Astrocyte (in vitro differentiated cells and primary cell): ENCODE measurements at regions not wholly inside any gene's neighbourhood (a gene's known extent, or its start where the extent isn't known, plus 50 kb on each side); places are given as distances from the start of the nearest gene placed in this dataset.
A peak's percentile ranks its signal among the peaks of the same experiment; 100 is the strongest.
"Not testable (repeated sequence)": the region's sequence is repeated elsewhere in the genome, so short reads cannot be mapped to it uniquely, and the experiment has no call there.

ENCODE experiments used
- DNase-seq: peaks from one replicate; pipeline ENCODE4 v3.0.0-alpha.2; 2010; ENCODE audit warnings: low read depth
- FAIRE-seq: peaks from 2 replicates; lab custom pipeline; 2011; peaks lifted over from hg19 to GRCh38; lab: Jason Lieb, UNC
- H2AFZ ChIP-seq: 2 replicates; pipeline ENCODE4 v1.6.0; 2012; ENCODE audit warnings: low read depth, low read length, inconsistent platforms
- H3K27ac ChIP-seq: 2 replicates; pipeline ENCODE4 v1.5.1; 2011; ENCODE audit warnings: low read depth, low read length, inconsistent platforms
- H3K27me3 ChIP-seq: 2 replicates; pipeline ENCODE4 v1.6.0; 2011; ENCODE audit warnings: low read length, inconsistent platforms; ENCODE audit not compliant: insufficient read depth
- H3K36me3 ChIP-seq: 2 replicates; pipeline ENCODE4 v1.5.1; 2011; ENCODE audit warnings: low read length, inconsistent platforms; ENCODE audit not compliant: insufficient read depth
- H3K4me1 ChIP-seq: 2 replicates; pipeline ENCODE4 v1.5.1; 2011; ENCODE audit warnings: low read length, inconsistent platforms; ENCODE audit not compliant: insufficient read depth
- H3K4me2 ChIP-seq: 2 replicates; pipeline ENCODE4 v1.6.0; 2012; ENCODE audit warnings: low read length, inconsistent platforms
- H3K4me3 ChIP-seq: 2 replicates; pipeline ENCODE4 v1.5.1; 2011; ENCODE audit warnings: low read depth, mild to moderate bottlenecking, low read length, inconsistent platforms; ENCODE audit not compliant: insufficient read depth
- H3K79me2 ChIP-seq: 2 replicates; pipeline ENCODE4 v1.6.0; 2012; ENCODE audit warnings: mild to moderate bottlenecking, low read length, inconsistent platforms; ENCODE audit not compliant: insufficient read depth
- H3K9ac ChIP-seq: 2 replicates; pipeline ENCODE4 v1.6.0; 2012; ENCODE audit warnings: mild to moderate bottlenecking, low read length, inconsistent platforms
- H3K9me3 ChIP-seq: 2 replicates; pipeline ENCODE4 v1.5.1; 2012; ENCODE audit warnings: low read depth, mild to moderate bottlenecking, low read length, inconsistent platforms; ENCODE audit not compliant: insufficient read depth
- H4K20me1 ChIP-seq: 2 replicates; pipeline ENCODE4 v1.6.0; 2012; ENCODE audit warnings: low read length, inconsistent platforms; ENCODE audit not compliant: insufficient read depth
- H3K27ac Mint-ChIP-seq: one replicate; pipeline ENCODE4 v1.8.0; 2021; ENCODE audit warnings: mild to moderate bottlenecking, mixed read lengths; ENCODE audit not compliant: unreplicated experiment
- H3K27me3 Mint-ChIP-seq: one replicate; pipeline ENCODE4 v1.8.0; 2021; ENCODE audit warnings: low read depth, mixed read lengths; ENCODE audit not compliant: unreplicated experiment
- H3K36me3 Mint-ChIP-seq: one replicate; pipeline ENCODE4 v1.8.0; 2021; ENCODE audit warnings: low read depth, mixed read lengths; ENCODE audit not compliant: unreplicated experiment
- H3K4me1 Mint-ChIP-seq: one replicate; pipeline ENCODE4 v1.8.0; 2021; ENCODE audit warnings: low read depth, mixed read lengths; ENCODE audit not compliant: unreplicated experiment
- H3K4me3 Mint-ChIP-seq: one replicate; pipeline ENCODE4 v1.8.0; 2021; ENCODE audit warnings: mild to moderate bottlenecking, moderate library complexity, mixed read lengths; ENCODE audit not compliant: unreplicated experiment
- H3K9me3 Mint-ChIP-seq: one replicate; pipeline ENCODE4 v1.8.0; 2021; ENCODE audit warnings: mild to moderate bottlenecking, mixed read lengths; ENCODE audit not compliant: unreplicated experiment
- CTCF ChIP-seq: IDR thresholded peaks from 2 replicates; pipeline ENCODE4 v1.5.1; 2011; ENCODE audit warnings: low read depth, mild to moderate bottlenecking, inconsistent platforms, low read length, moderate library complexity; ENCODE audit not compliant: insufficient read depth
- EZH2 ChIP-seq: IDR thresholded peaks from 2 replicates; pipeline ENCODE4 v1.6.1; 2012; ENCODE audit warnings: mild to moderate bottlenecking, low read length, inconsistent platforms; ENCODE audit not compliant: insufficient read depth

- FAIRE-seq (no peak), DNase-seq (peak; percentile 55)
- Histone ChIP-seq H3K36me3 (no peaks in the 10 kb centered on the region), H4K20me1 (no peaks in the 10 kb centered on the region), H3K9ac (no peak overlapping the region), H3K4me2 (no peak overlapping the region), H2AFZ (no peak overlapping the region), H3K4me1 (no peaks in the 10 kb centered on the region), H3K79me2 (no peaks in the 10 kb centered on the region), H3K27me3 (no peaks in the 10 kb centered on the region), H3K9me3 (no peaks in the 10 kb centered on the region), H3K4me3 (no peak overlapping the region), H3K27ac (no peak overlapping the region)
- no peak overlapping the region for H3K27ac Mint-ChIP-seq
- H3K9me3 Mint-ChIP-seq: no peaks in the 10 kb centered on the region
- peaks cover 15% of the 10 kb centered on the region for H3K4me1 Mint-ChIP-seq
- no peak for TF ChIP-seq EZH2
- H3K4me3 Mint-ChIP-seq: no peak overlapping the region
- H3K27me3 Mint-ChIP-seq: no peaks in the 10 kb centered on the region
- H3K36me3 Mint-ChIP-seq: no peaks in the 10 kb centered on the region
Observed at GRCh38 chr4:19025031-19025430, 1003.5 kb upstream of the LCORL start.

GRCh38 chr4:19024047-19024446 is 1002.5 kb upstream of the LCORL start:
- Mint-ChIP-seq H3K27ac (no peak overlapping the region), H3K27me3 (no peaks in the 10 kb centered on the region), H3K36me3 (no peaks in the 10 kb centered on the region), H3K9me3 (no peaks in the 10 kb centered on the region), H3K4me1 (peaks cover 6% of the 10 kb centered on the region), H3K4me3 (no peak overlapping the region)
- no peaks in the 10 kb centered on the region for H3K9me3 ChIP-seq
- H2AFZ ChIP-seq: no peak overlapping the region
- no peak overlapping the region for H3K9ac ChIP-seq
- TF ChIP-seq CTCF (no peak), EZH2 (no peak)
- H3K27ac ChIP-seq: no peak overlapping the region
- FAIRE-seq (no peak), DNase-seq (no peak)
- no peaks in the 10 kb centered on the region for H3K36me3 ChIP-seq
- H3K4me2 ChIP-seq: no peak overlapping the region
- no peaks in the 10 kb centered on the region for H3K27me3 ChIP-seq
- H3K4me1 ChIP-seq: no peaks in the 10 kb centered on the region
- no peaks in the 10 kb centered on the region for H3K79me2 ChIP-seq
- no peak overlapping the region for H3K4me3 ChIP-seq
- H4K20me1 ChIP-seq: no peaks in the 10 kb centered on the region

GRCh38 chr4:19021617-19022016 is 1000.1 kb upstream of the LCORL start:
- no peak overlapping the region for H3K4me3 ChIP-seq
- no peak overlapping the region for H3K4me2 ChIP-seq
- H2AFZ ChIP-seq: no peak overlapping the region
- Mint-ChIP-seq H3K9me3 (no peaks in the 10 kb centered on the region), H3K4me3 (no peak overlapping the region), H3K36me3 (no peaks in the 10 kb centered on the region), H3K27ac (no peak overlapping the region), H3K27me3 (no peaks in the 10 kb centered on the region), H3K4me1 (peaks cover 4% of the 10 kb centered on the region)
- DNase-seq: no peak
- H3K27me3 ChIP-seq: no peaks in the 10 kb centered on the region
- no peaks in the 10 kb centered on the region for H3K4me1 ChIP-seq
- no peaks in the 10 kb centered on the region for H4K20me1 ChIP-seq
- no peaks in the 10 kb centered on the region for H3K9me3 ChIP-seq
- no peak for TF ChIP-seq EZH2
- TF ChIP-seq CTCF: no peak
- FAIRE-seq: no peak
- no peaks in the 10 kb centered on the region for H3K79me2 ChIP-seq
- H3K36me3 ChIP-seq: no peaks in the 10 kb centered on the region
- no peak overlapping the region for H3K27ac ChIP-seq
- H3K9ac ChIP-seq: no peak overlapping the region

- not testable (repeated sequence) for H2AFZ ChIP-seq, H3K4me3 ChIP-seq, H3K27ac ChIP-seq, H3K9me3 Mint-ChIP-seq, H3K4me1 ChIP-seq, H3K9me3 ChIP-seq, H3K4me3 Mint-ChIP-seq, H3K27me3 ChIP-seq, H3K36me3 Mint-ChIP-seq, FAIRE-seq, H3K79me2 ChIP-seq, H3K4me1 Mint-ChIP-seq, H3K27ac Mint-ChIP-seq, DNase-seq, H3K36me3 ChIP-seq, H3K9ac ChIP-seq, H3K27me3 Mint-ChIP-seq, H4K20me1 ChIP-seq, H3K4me2 ChIP-seq
Observed at GRCh38 chr4:19016550-19016949, 995.0 kb upstream of the LCORL start.
